ENCODE measurements at regions not wholly inside any gene's neighbourhood (a gene's known extent, or its start where the extent isn't known, plus 50 kb on each side); places are given as distances from the start of the nearest gene placed in this dataset.

DNA sequence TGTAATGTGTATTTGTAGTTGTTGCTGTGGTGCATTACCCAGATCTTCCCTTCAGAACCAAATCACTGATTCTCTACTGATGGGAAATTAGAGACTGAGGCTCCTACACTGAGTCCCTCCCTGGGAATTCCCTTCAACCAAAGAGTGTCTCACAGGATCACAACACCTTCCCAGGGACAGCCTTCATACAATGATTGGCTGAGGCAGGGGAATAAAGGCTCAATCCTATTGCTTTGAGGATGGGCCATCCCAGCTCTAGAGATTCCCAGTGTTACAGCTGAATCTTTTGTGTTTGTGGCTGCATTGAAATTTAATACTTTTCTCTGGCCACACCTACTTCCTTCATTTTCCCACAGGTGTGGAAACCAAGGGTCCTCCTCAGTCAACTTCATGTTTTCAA is 96.4 kb upstream of the ELL2 start:
- DNase-seq: no peak

- DNase-seq: no peak
Measured at GRCh38 chr5:96054311-96055030, 92.8 kb upstream of the ELL2 start.

DNA sequence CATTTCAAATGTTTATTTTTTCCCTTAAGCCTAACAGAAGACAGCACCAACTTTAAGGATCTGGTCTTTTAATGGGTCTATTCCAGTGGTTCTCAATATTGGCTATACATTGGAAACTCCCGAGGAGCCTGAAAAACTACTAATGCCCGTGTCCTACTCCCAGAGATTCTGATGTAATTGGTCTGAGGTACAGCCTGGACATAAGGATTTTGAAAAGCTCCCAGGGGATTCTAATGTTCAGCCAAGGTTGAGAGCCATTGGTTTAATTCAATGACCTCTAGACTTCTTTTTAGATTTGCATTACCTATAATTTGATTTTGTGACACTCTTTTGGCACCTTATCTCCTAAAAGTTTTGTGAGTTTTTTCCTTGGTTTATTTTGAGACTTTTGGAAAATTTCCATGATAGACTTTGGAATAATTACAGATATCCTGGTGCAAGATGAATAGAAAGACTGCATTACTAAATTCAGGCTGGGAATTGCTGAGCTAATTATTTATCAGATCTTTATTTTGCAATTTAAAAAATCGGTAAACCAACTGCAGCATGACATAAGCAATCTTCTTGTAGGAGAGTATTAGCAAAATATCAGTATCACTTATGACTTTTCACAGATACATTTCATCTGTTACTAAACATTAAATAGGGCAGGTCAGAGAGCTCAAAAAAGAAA is 91.5 kb upstream of the ELL2 start:
- DNase-seq: no peak

DNA sequence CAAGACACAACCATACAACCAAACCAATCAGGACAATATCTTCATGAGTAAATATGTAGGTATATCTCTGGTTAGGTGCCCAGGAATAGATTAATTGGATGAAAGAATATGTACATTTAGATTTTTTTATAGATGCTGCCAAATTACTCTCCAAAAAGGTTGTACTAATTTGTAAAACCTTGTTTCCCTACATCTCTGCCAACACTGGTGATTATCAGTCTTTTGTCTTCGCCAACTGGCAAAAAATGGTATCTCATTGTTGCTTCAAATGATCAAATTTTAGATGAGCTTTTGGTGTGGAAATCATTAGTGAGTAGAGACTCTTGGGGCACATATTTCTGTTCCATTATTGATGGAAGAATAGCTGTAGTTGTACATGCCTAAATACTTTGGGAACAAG is 90.7 kb upstream of the ELL2 start:
- DNase-seq: no peak

- DNase-seq: peak; percentile 52
Measured at GRCh38 chr5:96051401-96051830, 89.8 kb upstream of the ELL2 start.

GRCh38 chr5:96050273-96050880 is 88.7 kb upstream of the ELL2 start:
- DNase-seq: peak; percentile 14

GRCh38 chr5:96049398-96050272 is 88.0 kb upstream of the ELL2 start:
- peak; percentile 67 for DNase-seq

- peak; percentile 78 for DNase-seq
Measured at GRCh38 chr5:96048763-96049162, 87.1 kb upstream of the ELL2 start.

GRCh38 chr5:96045888-96046287 is 84.2 kb upstream of the ELL2 start:
- DNase-seq: no peak

DNA sequence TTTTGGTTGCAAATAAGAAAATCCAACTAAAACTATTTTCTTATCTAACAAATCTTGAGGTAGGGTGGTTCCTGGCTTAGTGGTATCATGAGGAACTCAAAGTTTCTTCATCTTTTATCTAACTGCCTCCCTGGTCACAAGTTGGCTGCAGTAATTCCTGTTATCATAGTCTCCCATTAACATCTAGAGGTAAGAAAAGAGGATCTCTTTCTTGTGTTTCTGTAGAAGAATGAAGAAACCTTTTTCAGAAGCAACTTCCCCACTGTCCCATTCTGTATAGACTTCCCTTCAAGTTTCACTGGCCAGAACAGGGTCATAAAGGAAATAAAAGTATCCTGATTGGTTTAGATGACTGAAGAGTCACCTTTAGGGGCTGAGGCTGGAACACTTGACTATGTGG is 81.8 kb upstream of the ELL2 start:
- no peak for DNase-seq

DNA sequence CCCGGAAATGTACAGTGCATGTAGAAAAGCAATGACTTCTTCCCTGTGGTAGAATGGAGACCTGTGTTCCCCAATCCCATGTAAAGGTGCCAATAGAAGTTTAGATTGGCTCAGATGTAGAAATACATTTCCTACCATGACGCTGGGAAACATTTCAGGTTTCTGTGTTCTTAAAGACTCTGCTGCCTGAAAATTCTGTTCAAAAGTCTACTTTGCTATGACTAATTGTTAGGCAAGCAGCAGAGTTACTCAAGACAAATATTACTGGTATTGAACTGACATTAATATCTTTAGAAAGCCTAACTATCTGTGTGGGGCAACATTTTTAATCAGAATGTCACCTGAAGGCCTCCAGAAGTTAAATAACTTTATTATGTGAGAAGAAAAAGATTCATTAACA is 75.5 kb upstream of the ELL2 start:
- no peak for DNase-seq

- peak; percentile 78 for DNase-seq
Measured at GRCh38 chr5:96036301-96036700, 74.7 kb upstream of the ELL2 start.

GRCh38 chr5:96035796-96036195 is 74.1 kb upstream of the ELL2 start:
- no peak for DNase-seq

DNA sequence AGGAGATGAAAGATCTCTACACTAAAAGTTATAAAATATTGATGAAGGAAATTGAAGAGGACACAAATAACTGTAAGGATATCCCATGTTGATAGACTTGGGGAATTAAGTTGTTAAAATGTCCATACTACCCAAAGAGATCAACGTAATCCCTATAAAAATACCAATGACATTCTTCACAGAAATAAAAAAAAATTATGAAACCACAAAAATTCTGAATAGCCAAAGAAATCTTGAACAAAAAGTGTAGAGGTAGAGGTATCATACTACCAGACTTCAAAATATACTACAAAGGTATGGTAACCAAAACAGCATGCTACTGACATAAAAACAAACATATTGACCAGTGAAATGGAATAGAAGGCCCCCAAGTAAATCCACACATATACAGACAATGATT is 71.5 kb upstream of the ELL2 start:
- no peak for DNase-seq

DNA sequence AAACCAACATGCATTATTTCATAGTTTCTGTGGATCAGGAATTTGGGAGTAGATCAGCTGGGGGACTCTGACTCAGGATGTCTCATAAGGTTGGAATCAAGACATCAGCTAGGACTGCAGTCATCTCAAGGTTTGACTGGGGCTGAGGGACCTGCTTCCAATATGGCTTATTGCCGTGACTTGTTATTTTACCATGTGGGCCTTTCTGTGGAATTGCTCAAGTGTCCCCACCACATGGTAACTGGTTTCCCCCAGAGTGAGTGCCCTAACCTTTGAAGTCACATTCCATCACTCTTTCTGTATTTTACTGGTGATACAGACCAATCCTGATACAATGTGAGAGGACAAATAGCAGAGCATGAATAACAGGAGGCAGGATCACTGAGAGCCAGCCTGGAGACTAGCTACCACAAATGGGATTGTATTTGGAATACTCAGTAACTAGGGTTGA is 70.2 kb upstream of the ELL2 start:
- no peak for DNase-seq

- no peak for DNase-seq
Measured at GRCh38 chr5:96031180-96031579, 69.5 kb upstream of the ELL2 start.

DNA sequence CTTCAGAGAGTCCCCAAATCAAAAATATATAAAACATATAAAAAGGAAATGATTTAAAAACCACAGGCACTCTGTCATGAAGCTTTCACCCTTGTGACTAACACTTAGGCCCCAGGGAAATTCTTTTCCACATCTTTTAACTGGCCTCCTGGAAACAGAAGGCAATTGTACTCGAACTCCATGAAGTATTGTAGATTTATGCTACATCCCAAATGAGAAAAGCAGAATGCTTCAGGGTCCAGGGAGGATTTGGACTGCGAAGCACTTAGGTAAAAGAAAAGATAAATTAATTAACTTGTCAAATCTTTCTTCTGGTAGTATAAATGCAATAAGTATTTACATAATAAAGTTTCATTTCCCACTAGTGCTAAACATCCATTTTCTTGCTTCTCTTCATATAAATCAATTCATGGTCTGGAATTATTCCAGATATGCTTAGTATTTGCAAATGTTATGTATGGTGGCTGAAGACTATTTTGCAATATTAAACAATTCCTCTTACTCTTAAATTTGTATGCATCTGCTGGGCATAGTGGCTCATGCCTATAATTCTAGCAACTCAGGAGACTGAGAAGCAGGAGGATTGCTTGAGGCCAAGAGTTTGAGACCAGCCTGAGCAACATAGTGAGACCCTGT is 64.9 kb upstream of the ELL2 start:
- no peak for DNase-seq

GRCh38 chr5:96024683-96025475 is 63.2 kb upstream of the ELL2 start:
- DNase-seq: no peak

DNA sequence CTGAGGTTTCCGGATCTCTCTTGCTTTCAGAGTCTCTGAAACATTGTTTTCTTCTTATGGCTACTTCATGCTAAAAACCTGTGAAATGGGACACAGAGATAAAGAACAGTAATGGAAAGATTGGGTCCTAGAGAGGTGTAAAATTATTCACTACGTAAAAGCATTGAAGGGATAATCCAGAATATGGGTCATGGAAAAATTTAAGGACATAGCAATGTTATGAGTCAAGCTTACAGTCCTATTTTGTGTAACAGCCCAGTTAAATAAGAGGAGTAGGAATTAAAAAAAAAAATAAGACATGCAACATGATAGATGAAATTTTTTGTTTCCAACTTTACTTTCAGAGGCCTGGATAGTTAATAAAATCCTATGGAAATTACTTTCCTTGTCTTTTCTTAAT is 61.9 kb upstream of the ELL2 start:
- no peak for DNase-seq

- no peak for DNase-seq
Measured at GRCh38 chr5:96022971-96023370, 61.3 kb upstream of the ELL2 start.

GRCh38 chr5:96017951-96018350 is 56.3 kb upstream of the ELL2 start:
- DNase-seq: peak; percentile 59

DNA sequence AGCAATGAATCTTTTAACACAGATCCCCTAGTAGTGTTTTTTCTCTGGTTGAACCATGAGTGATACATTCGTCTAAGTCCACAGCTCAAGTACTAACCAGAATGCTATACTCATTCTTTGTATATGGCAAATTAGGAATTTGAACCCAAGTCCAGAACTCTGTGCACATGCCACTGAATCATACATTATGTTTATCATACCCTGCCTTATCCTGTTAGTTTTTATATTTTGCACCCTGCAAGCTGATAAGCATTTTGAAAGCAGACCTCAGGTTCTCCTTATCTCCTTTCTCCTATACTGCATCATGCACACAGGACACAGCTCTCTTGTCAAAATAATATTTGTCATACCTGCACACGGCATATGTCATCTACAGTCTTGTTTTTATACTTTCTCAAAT is 54.6 kb upstream of the ELL2 start:
- no peak for DNase-seq
